Fibroblast of gingiva (primary cell): ENCODE measurements at regions not wholly inside any gene's neighbourhood (a gene's known extent, or its start where the extent isn't known, plus 50 kb on each side); places are given as distances from the start of the nearest gene placed in this dataset.

Source experiments
- DNase-seq: peaks from one replicate; pipeline ENCODE4 v3.0.0-alpha.2; 2011; ENCODE audit warnings: low read depth

DNA sequence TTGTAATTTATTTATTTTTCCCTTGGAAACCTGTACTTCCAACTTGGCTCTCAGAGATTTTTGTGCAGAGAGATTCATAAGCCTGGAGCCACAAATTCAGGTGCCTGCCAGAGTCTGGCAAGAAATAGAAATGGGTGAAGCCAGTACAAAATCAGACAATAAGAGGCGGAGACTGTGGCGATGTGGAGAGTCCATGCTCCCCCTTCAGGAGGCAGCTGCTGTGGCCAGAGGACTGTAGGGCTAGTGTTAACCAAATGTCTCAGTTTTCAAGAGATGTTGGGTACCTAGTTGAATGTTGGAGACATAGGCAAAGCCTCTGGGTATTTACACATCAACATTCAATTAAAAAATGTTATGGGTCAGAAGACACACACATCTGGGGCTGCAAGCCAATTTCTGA is 208.6 kb downstream of the PSAT1 start:
- no peak for DNase-seq

DNA sequence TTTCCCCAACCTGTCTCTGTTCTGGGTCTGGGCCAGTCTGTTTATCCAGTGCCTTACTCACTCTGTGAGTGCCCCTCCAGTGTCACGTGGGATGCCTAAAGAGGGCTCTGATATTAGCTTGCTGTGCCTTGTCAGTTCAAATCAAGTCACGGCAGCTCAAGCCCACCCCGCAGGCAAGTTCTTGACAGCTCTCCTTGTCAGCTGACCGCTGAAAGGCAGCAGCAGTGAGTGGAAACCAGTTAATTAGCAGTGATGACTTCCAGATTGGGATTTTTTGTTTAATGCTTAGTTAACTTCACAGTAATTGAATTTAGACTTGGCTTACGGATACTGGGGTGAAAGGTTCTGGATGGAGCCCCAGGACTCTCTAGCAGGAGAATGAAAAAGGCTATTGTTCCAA is 210.1 kb downstream of the PSAT1 start:
- DNase-seq: no peak

DNA sequence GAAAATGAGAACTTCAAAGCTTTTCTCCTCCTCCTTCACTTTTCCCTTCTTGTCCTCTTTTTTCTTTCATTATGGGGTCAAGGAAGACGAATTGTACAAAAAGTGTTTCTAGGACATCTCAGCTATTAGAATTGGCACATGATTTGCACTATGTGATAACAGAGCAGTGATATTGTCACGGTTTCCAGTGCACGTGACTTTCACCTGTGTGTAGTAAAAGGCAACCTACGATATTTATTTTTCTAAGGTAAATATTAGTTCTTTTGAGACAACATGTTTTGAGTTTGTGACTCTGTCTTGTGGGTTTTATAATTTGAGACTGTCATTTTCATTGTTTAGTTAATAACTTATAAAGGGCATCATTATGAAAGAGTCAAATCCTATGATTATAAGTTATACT is 213.1 kb downstream of the PSAT1 start:
- no peak for DNase-seq

DNA sequence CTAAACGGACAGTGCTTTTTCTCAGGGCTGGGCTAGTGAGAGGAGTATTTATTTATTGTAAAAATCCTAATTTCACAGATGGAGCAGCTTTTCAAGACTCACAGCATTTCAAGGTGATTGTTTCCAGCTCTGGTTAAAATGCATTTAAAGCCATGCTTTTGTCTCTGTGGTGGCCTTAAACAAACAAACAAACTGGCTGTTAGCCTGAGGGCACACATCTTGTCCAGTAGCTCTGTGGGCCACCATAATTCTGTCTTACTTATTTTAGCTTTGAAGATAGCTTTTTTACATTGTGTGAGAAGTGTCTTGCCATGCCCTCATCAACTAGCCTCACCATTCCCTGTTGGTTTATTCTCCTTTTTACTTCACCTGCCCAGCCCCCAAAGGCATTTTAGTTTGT is 218.2 kb downstream of the PSAT1 start:
- DNase-seq: no peak

DNA sequence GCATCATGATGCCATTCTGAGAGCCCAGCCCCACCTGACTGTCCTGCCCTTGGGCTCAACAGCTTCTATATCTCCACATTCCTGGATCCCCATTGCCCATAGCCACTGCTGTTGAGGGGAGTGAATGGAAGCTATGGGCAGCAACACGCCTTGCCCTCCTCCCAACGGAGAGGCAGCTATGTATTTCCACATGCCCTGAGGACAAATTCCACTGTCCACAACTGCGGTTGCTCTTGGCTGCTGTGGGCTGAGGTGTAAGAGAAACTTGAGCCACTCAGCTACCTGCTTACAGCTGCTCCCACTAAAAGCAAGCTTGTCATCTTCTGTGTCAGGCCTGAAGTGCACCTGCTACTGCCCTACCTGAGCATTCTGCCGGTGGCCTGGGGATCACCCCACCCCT is 222.9 kb downstream of the PSAT1 start:
- no peak for DNase-seq

DNA sequence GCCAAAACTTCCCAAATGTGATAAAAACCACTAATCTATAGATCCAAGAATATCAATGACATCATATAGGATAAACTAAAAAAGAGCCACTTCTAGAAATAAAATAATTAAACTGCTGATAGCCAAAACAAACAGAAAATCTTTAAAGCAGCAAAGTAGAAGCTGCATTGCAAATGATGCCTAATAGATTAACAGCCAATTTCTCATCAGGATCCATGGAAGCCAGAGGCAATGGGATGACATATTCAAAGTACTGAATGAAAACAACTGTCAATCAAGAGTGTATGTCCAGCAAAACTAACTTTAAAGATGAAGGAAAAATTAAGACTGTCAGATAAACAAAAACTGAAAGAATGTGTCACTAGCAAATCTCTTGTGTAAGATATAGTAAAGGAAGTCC is 224.8 kb downstream of the PSAT1 start:
- DNase-seq: no peak

DNA sequence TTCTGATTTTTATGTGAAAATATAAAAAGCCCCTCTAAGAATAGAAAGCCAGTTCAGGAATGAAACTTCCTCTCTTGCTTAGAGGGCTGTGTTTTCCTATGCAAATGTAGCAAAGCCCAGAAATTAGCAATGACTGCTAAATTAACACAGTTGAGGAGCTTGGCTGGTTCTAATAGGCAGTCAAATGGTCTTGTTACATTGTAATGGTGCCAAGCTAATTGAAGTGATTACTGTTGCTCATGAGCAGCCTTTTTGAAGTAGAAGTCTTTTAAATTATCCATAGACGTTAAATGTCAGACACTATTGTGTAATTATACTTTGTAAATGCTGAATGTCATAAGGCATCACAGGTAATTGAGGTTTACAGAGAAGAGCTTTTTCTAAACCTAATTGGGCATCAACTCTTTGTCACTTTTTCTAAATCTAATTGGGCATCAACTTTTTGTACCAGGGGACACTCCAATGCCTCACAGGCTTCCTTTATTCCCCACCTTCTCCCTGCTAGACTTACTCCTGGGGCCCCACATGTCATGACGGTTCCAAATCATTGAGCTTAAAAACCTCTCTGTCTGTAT is 229.1 kb downstream of the PSAT1 start:
- DNase-seq: no peak

DNA sequence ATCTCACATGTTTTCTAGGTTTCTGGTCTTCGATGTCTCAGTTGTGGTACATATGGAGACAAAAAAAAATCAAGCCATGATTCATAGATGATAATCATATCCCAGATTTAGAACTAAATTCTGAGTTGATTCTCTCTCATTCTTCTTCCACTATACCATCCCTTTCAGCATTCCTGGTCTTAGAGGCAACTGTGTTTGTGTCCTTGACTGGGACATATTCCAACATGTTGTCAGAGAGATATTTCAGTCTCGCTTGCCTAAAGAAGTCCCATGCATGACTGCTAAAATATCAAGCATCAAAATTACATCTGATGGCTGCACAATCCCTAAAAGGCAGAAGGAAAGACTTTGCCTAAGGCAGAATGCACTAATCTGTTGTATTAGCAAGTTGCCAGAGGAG is 236.6 kb downstream of the PSAT1 start:
- DNase-seq: no peak

DNA sequence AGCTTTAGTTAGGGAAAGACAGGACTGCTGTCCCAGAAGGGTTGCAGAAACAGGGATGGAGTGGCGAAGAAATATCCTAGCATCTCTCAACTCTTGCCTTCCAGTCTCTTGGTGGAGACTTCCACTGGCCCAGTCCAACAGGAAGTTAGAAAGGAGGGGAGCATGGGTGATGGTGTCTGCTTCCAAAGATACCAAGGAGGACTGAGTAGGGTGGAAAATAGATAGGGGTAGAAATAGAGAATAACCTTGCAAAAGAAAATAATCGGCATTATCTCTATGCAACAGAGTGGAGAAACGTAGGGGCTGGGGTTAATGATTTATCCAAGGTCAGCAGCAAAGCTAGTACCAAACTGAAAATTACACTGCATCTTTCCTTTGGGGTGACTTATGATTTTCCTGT is 242.3 kb downstream of the PSAT1 start:
- no peak for DNase-seq

DNA sequence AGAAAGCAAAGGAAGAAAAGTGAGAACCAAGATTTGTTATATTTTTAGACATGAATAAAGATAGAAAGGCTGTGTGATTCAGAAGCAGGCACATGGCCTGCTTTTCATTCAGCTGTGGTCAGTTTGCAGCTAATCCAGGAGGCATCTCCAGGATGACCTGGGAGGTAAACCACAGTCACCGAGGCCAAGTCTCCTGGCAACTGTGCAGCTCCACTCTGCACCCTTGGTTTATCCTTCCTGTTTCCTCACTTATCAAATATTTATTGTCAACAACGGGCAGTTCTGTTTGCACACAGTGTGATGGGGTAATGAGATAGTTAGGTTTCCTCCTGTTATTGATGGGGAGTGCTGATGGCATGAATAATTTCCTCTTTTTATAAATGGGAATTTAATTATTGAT is 243.0 kb downstream of the PSAT1 start:
- peak; percentile 70 for DNase-seq

DNA sequence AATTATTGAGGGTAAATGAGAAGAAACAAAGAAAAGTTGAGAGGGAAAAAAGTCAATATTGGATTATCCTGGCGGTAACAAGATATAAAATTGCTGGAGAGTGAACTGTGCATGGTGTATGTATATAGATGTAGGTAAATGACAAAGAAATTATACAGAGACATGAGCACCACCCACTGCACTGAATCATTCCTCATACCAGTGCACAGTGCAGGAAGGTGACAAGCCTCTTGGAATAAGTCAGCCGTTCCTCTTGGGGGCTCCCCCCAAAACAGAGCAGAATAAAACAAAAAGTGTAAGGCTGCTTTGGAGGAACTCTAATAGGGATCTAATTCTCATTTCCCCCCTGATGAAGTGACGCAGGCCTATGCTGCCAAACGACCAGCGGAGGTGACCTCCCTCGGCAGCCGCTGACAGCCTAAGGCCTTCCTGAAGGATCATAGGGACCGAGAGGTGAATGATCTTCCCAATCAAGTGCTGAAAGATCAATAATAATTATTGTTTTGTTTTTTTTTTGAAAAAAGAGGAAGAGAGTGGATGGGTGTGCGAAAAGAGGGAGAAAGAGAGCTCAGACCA is 245.0 kb downstream of the PSAT1 start:
- DNase-seq: no peak

DNA sequence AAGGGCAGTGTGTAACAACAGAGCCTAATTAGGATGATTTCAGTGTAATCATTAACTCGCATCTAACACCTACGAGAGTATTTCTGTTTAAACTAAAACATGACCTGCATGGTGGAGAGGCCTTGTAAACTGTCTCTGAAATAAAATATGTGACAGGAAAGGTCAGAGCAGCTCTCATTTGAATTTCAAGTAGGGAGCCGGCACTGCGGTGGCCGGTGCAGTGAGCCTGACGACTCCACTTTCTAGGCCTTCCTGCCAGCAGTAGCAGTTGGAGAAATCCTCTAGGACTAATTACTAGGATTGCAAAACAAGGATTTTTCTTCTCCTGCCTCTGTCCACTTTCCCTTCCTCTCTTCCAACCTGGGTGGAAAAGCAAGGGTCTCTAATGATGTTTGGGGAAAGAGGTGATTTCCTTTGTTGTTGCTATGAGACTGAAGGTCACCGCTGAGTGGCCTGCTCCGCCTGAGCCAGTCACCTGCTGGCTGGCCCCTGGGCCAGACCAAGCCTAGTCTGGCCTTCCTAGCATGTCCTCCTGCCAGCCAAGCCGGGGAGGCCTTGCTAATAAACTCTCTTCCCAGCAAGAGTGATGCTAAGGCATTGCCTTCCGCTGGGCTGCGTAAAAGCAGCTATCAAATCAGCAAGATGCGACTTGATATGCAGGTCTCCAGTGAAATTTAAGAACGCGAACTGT is 245.7 kb downstream of the PSAT1 start:
- no peak for DNase-seq

DNA sequence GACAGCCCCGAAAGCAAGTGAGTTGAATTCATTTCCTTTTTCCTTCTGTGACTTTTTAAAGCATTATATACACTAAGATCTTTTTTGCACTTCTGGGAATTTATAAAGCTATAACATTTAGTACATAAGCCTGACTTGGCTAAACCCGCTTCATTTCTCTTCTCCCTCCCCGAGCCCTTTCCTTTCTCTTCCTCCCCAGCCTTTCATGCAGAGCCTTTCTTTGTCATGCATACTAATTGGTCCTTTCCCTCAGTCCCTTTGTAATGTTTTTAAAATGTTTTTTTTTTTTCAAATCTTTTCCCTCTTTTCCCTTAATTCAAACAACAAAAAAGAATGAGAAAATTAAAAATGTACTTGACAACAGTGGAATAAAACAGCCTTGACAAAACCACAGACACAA is 246.4 kb downstream of the PSAT1 start:
- DNase-seq: no peak

DNA sequence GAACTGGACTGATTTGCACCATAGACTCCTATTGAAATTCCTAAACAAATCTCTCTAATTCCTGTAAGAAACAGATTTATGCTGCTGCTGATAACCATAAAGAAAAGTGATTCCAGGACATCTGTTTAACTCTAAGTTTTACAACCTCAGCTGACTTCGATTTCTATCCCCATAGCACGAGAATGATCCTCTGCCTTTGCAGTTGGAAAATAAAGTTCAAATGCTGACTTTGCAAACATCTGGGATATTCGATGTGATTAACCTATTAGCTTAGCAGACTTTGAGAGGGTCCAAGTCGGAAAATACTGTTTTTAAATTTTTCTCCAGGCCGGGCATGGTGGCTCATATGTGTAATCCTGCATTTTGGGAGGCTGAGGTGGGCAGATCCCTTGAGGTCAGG is 247.3 kb downstream of the PSAT1 start:
- DNase-seq: no peak

DNA sequence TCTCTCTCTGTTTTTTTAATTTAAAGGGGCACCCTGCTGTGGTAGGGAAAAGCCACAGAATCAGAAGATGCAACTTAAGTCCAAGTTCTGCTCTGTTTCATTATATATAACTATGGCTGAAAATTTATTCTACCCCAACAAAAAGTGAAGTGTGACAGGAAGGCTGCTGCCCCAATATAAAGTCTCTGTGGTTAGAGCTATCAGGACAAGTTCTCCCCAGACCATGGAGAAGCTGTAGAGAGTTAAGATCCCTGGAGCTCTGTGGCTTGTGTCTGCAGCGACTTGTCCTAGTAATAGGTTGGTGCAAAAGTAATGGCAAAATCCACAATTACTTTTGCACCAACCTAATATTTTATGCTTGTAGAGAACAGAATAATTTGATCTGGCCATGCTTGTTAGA is 250.9 kb downstream of the PSAT1 start:
- DNase-seq: no peak

DNA sequence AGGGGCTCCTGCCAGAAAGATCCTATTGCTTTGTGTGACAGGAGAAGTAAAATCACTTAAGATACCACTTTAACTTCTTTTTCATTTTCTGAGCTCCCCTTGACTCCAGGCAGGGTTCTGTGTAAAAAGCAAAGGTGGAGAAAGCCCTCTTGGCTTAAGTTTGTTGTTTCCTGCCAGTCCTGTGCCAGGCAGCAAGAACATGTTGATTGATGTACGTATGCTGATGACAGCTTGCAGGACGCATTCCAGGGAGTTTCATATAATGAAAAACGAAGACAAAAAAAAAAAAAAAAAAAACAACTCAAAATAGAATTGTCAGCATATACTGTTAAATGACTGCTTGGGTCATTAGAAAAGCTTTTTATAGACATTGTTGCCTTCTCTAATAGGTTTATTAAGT is 251.7 kb downstream of the PSAT1 start:
- DNase-seq: no peak

DNA sequence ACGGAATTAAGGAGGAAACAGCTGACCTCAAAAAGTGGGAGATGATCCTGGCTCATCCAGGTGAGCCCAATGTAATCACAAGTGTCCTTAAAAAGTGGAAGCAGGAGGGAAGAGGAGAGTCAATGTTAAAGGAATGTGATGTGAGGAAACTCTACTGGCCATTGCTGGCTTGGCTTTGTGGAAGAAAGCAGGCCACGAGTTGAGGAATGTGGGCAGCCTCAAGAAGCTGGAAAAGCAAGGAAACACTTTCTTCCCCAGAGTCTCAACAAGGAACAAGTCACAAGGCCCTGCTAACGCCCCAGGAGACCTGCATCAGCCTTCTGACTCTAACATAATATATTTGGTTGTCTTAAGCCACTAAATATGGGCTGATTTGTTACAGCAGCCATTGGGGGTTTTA is 252.8 kb downstream of the PSAT1 start:
- peak; percentile 30 for DNase-seq

DNA sequence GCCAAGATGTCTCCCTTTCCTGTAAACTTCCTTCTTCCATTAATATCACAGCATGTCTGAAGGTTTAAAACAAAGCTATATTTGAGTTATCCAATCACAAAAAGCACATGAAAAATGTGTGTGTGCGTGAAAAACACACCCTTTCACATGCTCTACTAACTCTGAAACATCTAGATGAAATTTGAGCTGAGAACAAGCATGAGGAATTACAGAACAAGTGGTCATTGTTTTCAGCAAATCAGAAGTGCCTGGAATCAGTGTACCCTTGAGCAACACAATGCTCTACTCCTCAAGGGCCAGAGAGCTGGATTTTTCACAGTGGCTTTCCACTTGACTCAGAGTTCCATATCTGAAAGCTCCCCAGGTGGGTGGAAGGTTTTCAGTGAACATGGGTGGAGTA is 255.9 kb downstream of the PSAT1 start:
- DNase-seq: peak; percentile 44

DNA sequence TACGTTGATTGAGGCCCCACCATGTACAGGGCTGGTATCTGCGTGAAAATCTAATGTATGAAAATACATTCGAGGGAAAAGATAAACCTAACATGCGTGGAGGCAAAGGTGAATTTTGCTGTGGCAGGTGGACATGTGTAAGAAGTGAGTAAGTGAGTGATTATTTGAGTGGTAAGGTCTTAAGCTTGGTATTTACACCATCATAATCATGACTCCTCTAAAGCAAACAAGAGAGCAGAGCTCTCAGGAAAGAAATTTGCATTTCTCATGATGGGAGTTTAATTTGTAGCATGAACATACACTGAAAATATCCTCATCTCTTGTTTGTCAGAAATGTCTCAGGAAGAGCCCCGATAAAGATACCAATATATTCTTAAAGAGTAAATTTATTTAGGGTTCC is 260.6 kb downstream of the PSAT1 start:
- DNase-seq: no peak

DNA sequence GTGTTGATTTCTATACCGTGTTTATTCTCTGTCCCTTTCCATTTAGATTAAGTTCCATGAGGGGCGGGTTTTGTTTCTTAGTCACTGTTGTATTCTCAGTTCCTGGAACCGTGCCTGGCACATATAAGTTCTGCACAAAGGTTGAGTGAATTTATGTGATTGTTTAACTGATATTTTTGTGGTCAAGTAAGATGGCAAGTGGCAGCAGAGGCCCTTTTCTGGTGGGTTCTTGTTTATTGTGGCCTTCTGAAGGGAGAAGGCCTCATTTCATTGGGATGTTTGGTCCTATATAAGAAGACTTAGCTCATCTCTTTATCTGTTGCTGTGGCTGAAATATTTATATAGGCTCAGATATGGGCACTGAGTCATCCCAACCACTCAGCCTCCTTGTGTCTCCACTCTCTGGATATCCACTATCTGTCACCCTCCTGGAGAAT is 262.5 kb downstream of the PSAT1 start:
- DNase-seq: no peak

DNA sequence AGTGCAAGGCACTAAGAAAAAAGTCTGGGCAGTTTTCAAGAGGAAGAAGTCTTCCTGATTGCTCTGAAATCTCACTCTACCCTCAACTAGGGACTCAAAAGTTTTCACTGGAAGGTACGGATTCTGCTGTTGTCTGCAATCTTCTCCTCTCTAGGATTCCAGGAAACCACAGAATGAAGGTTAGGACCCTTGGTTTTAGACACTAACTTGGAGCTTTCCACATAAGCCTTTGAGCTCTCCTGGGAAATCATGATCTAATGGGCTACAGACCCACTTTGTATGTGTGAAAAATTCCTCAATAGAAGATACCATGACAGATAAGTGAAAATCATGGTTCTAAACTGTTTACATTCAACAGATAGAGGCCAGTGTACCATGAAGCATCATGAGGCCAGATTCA is 265.1 kb downstream of the PSAT1 start:
- DNase-seq: no peak

DNA sequence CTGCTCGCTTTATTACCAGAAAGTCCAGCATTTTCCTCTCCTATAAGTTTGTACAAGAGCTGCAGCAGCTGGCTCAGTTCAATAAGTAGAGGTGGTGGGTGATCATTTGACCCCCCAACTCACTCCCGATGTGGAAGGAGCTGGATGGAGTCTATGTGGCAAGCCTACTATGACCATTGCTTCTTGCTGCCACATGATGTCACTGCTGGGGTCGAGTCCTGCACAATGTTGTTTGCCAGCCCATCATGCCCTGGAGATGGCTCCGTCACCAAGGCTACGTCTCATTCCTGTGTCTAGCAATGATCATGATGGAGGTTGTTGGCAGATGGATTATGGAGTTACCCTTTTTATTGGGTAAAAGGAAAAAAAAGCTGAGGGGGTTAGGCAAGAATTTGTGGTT is 266.3 kb downstream of the PSAT1 start:
- DNase-seq: no peak

DNA sequence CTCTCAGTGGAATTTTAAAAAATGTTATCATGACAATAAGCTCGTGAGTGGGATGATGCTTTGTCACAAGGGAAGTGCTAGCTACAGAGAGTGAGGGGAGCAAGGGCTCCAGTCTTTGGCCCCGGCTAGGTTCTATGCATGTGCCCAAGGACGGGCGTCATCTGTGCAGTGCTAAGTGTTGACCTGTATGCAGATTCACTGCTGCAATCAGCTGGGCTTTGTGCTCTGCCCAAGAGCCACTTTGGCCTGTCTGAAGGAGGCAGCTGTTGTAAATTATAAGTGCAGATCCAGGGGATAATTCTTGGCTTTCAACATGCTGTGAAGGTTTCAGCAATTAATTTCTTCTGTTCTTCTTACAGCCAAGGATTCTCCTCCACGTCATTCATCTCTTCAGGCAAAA is 268.6 kb downstream of the PSAT1 start:
- DNase-seq: peak; percentile 64

DNA sequence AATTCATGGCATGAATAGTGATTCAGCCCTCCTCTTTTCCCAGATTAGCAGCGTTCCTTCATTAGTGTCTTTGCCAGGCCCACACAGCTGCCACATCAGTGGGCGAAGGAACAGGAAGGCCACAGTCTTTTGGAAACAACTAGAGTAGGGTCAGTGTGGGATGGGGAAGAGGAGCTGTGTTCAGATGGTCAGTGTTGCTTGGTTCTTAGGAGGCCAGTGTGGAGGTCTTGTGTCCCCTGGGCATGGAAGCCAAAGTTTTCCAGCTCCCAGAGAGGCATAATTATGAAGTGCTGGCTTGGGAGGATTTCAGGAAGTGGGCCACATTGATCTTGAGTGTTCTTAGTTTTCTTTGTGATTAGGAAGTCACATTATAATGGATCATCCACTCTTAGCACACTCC is 269.6 kb downstream of the PSAT1 start:
- DNase-seq: no peak
